ENCODE measurements at regions not wholly inside any gene's neighbourhood (a gene's known extent, or its start where the extent isn't known, plus 50 kb on each side); places are given as distances from the start of the nearest gene placed in this dataset.
"Not testable (repeated sequence)": the region's sequence is repeated elsewhere in the genome, so short reads cannot be mapped to it uniquely, and the experiment has no call there.

DNA sequence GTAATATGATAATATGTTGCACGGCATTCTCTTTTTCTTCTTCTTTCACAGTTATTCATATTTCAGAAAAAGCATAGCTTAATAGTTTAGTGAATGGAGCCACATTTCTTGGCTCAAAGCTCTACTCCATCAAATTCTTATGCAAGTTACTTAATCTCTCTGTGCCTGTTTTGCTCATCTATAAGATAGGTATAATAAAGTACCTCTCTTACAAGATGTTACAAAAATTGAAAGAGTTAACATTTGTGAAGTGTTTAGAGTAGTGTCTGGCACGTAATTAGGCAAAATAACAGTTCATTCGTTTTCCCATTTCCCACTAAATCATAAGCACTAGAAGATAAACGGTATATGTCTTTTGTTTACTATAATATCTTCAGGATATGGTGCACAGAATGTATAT lies 1304.4 kb upstream of the EYS start:
- DNase-seq (ENCODE audit: insufficient read length, low spot score) (no peak), FAIRE-seq (no peak)

DNA sequence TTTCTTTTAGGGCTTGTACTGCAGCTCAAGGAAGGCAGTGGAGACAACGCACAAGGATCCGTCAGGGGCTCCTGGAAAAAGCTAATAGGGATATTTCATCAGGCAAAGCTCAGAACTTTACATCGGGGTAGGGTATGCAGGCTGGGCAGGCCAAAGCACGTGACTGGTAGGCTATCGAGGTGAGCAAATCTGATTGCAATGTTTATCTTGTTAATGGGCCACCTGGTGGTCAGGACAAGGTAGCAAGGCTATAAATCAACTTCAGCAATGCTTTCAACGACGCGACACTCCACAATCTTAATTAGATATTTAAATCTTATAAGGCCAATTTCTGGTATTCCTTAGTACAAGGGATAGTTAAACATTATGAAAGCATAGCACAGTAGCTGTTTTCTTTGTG lies 1302.8 kb upstream of the EYS start:
- no peak for FAIRE-seq
- DNase-seq (ENCODE audit: insufficient read length, low spot score): no peak

DNA sequence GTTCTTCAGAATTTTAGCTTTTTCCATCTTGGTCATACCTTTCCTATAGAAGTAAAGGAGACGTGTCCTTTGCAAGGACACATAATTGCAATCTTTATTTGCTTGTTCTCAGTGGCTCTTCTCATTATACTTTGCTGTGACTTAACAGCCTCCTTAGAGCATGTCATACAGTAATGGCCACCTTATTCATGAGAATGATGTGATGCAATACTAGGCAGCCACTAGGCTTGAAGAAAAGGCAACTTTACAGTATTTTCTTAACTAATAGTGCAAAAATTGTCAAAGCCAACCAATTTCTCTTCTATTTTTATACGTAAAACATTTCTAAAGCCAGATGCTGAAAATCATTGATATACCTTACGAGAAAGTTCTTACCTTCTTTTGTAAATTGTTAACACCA lies 1296.8 kb upstream of the EYS start:
- DNase-seq (ENCODE audit: insufficient read length, low spot score) (no peak), FAIRE-seq (no peak)

DNA sequence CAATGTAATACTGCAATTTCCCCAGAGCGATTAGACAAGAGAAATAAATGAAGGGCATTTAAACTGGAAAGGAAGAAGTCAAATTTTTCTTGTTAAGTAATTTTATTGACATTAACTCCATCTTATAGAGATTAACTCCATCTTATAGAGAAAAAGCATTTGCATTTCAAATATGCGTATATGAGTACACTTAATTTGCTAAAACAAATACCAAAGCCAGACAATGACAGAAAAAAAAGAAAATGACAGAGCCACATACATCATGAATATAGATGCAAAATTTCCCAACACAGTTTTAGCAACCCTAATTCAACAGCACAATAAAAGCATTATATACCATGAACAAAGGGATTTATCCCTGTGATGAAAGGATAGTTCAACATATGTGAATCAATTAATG lies 1293.1 kb upstream of the EYS start:
- no peak for FAIRE-seq
- no peak for DNase-seq (ENCODE audit: insufficient read length, low spot score)

DNA sequence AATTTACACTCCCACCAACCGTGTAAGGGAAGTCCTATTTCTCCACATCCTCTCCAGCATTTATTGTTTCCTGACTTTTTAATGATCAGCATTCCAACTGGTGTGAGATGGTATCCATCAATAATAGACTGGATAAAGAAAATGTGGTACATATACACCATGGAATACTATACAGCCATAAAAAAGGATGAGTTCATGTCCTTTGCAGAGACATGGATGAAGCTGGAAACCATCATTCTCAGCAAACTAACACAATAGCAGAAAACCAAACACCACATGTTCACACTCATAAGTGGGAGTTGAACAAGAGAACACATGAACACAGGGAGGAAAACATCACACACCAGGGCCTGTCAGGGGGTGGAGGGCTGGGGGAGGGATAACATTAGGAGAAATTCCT lies 1290.6 kb upstream of the EYS start:
- not testable (repeated sequence) for DNase-seq (ENCODE audit: insufficient read length, low spot score); FAIRE-seq

DNA sequence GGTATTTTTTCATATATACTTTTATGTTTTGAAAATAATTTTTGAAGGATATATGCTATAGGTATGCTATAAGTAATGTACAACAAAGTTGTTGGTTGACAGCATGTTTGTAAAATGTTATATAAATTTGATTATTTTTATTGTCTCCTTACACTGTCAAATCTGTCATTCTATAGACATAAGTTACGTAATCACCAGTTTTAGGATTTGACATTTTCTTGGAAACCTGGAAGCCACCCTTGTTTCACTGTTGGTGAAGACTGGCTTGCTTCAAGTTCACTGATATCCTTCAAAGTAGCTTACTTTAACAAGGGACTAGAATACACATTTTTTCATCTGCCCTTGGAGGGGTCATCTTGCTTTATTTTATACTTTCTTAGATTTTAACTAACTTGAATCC lies 1288.6 kb upstream of the EYS start:
- FAIRE-seq: no peak
- no peak for DNase-seq (ENCODE audit: insufficient read length, low spot score)

DNA sequence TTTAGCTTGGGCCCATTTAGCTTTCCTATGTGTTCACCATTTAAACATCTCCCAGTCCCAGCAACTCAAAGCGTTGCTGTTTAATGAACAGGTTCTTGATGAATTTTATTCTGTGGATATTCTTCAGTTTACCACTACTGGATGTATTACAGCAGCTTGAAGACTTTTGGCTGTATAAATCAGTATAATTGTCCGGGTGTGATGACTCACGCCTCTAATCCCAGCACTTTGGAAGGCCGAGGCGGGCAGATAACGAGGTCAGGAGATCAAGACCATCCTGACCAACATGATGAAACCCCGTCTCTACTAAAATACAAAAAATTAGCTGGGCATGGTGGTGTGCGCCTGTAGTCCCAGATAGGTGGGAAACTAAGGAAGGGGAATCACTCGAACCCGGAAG lies 1286.7 kb upstream of the EYS start:
- not testable (repeated sequence) for DNase-seq (ENCODE audit: insufficient read length, low spot score); FAIRE-seq

DNA sequence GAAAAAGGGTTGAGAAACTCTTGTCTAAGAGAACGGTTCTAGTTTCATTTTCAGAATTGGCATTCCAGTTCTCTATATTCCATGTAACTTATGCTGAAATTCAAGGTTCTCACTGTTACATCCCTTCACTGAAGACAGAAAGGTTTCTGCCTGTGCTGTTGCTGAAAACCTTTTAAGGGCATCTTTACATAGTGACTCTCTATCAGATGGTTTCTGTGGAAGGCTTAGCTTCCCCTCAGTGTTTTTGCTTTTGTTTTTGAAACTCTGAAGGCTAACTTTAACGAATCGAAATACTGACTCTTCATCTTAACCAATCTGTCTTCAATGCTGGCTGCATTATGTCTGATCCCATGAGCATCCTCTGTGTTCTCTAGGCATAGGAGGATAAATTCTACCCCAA lies 1286.2 kb upstream of the EYS start:
- no peak for DNase-seq (ENCODE audit: insufficient read length, low spot score)
- no peak for FAIRE-seq

DNA sequence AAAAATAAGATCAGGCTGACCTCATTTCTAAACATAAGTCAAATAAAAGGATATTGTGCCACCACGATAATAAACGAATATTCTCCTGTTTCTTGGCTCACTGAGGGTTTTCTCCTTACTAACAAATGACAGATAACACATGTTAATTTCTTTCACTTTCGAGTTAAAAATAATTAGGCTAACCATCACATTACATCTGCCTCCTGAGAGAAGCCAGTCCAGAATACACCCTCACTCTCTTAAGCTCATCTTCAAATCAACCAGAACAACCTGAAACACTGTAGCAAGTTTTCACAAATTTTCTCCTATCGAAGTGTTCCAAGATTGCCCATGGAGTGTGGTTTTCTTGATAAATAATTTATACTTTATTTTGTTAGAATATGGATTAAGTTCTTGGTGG lies 1285.6 kb upstream of the EYS start:
- no peak for FAIRE-seq

DNA sequence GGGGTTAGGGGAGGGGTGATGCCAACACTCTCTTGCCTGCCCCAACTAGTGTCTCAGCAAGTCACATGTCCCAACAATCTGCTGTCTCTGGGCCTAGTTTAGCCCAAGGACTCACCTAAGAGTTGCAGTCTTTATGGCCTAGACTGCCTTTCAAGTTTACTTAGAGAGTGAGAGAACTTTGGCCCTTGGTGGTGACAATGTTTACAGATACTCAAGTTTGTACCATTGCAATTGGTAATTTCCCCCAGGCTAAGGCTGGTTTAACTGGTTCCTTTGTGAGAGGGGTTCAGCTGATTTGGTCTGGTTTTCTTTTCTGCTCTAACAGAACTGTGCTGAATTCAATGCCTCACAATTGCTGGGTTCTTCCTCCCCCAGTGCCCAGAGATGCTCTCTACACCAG lies 1279.9 kb upstream of the EYS start:
- FAIRE-seq: no peak

More for the DNA sequence above, 1285.6 kb upstream of the EYS start:
- no peak for DNase-seq (ENCODE audit: insufficient read length, low spot score)

DNA sequence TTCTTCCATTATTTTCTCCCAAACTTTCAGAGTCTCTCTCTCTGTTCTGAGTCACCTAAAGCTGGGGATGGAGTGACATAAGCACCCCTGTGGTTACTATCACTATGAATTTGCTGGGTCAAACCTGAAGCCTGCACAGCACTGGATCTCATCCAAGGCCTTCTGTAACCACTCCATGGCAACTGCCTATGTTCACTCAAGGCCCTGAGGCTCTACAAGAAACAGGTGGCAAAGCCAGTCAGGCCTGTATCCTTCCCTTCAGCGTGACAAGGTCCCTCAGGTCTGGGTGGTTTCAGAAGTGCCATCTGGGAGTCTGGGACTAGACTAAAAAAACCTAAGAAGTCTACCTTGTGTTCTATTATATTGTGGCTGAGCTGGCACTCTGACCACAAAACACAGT lies 1278.8 kb upstream of the EYS start:
- FAIRE-seq (no peak), DNase-seq (ENCODE audit: insufficient read length, low spot score) (no peak)

More for the DNA sequence above, 1279.9 kb upstream of the EYS start:
- no peak for DNase-seq (ENCODE audit: insufficient read length, low spot score)

DNA sequence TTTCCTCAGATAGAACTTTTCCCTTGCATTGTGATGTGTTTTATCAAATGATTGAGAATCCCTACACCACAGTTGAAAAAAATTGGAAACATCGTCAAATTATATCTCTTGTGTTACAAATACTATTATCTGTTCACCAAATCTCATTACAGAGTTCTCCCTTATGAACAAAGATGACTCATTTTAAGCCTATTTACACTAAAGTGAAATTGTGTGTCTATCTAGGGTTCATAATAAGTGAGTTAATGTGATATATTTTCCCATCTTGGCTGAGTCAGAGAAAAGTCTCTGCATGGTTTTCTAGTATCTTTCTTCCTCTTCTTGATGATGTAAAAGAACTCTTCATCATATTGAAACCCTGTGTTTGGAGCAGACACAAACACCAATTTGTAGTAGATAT lies 1263.3 kb upstream of the EYS start:
- FAIRE-seq (no peak), DNase-seq (ENCODE audit: insufficient read length, low spot score) (no peak)

DNA sequence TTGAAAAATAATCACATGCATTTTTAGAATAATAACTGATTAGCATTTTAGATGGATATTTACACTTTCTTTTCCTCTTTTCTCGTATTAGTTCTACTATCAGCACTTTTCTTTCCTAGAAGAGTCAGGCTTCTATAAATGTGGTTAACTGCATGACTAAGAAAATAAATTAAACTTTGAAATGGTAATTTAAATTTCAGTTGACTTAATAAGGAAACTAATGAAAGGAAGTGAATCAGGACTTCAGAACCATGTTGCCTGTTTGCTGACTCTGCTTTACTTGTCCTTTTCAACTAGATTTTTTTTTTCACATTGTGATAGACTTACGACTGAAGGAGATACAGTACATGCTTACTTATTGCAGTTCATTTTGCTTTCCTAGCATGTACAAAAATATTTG lies 1258.2 kb upstream of the EYS start:
- DNase-seq (ENCODE audit: insufficient read length, low spot score) (no peak), FAIRE-seq (no peak)

DNA sequence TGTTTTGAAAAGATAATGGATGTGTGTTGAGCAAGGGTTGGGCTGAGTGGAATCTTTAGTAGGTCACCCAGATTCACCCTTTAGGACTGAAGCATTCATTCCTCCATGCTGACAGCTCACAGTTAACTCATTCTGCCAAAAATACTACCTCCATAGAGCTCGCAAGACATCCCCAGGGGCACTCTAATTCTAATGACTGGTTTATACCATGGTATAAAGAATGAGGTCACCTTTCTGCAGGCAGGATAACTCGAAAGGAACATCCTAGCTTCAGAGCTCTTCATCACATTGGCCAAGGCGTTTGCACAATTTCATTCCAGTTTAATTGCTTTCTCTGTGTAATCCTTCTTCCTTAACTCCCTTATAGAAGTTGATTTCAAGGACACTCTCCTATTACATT lies 1257.2 kb upstream of the EYS start:
- no peak for FAIRE-seq
- DNase-seq (ENCODE audit: insufficient read length, low spot score): no peak

DNA sequence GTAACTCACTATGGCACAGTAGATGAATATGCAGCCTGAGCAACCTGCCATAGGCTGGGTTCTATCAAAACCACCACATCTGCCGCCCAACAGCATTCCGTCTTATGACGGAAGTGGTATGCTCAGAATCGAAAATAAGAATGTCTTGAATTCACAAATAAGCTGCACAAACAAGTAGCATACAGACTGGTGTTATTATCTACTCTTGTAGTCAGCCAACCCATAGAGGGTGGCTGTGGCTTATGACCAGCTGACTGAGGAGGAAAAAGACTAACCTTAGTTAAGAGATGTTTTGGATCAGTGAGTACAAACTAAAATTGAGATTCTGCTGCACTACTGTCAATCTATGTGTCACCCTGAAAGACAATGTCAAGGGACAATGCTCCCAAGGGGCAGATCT lies 1255.1 kb upstream of the EYS start:
- no peak for DNase-seq (ENCODE audit: insufficient read length, low spot score)
- no peak for FAIRE-seq

DNA sequence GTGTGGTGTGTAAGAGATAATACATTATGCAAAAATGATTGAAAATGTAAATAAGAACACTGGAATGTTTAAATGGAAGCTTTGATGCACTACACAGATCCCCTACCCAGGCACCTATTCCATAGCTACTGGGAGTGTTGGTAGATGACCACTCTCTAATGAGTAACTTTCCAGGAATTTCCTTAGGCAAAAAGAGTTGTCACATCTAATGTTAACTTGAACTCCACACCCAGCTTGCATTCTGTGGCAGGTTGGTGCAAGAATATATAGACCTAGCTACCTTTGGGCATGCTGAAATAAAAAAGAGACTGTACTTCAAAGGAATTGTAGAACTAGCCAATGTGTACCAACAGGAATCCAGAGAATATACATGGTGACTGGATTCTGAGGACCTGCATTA lies 1254.2 kb upstream of the EYS start:
- FAIRE-seq: no peak
- no peak for DNase-seq (ENCODE audit: insufficient read length, low spot score)

DNA sequence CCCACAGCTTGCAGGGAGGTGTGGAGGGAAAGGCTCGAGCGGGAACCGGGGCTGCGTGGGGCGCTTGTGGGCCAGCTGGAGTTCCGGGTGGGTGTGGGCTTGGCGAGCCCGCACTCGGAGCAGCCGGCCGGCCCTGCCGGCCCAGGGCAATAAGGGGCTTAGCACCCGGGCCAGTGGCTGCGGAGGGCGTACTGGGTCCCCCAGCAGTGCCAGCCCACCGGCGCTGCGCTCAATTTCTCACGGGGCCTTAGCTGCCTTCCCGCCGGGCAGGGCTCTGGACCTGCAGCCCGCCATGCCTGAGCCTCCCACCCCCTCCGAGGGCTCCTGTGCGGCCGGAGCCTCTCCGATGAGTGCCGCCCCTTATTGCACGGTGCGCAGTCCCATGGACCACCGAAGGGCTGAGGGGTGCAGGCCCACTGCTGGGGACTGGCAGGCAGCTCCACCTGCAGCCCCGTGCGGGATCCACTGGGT lies 1242.2 kb upstream of the EYS start:
- FAIRE-seq: no peak

DNA sequence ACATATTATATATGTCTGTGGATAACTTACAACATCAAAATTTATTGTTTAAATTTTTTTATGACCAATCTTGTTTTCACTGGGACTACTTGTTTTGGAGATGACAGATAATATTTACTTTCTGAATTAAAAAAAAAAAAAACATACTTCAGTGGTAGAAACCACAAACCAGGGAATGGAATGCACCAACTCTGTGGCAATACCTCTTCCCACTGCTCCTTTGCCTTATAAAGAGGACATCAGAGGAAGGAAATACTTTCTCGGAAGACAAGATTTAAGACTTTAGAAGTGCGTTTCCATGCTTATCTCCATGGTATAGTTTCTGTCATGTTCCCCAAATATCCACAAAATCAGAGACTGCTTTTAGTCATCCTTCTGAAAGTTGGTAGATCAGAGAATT lies 1241.1 kb upstream of the EYS start:
- FAIRE-seq (no peak), DNase-seq (ENCODE audit: insufficient read length, low spot score) (peak; percentile 50)

More for the DNA sequence above, 1242.2 kb upstream of the EYS start:
- DNase-seq (ENCODE audit: insufficient read length, low spot score): no peak

DNA sequence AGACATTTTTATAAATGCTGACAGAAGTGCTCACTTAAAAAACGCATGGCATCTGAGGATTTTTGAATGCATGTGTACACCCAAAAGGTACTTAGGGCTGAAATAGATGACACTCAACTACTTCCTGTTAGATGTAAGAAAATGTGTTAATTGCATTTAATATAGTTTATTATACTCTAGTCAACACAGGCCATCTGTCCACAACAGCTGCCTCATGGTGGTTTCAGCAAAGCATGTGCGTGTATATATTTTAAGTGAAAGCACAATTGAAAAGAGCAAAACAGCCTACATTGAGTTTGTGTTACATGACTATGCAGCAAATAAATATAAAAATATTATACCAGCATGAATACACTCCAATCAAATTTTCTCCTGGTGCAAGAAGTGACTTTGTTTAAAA lies 1233.0 kb upstream of the EYS start:
- DNase-seq (ENCODE audit: insufficient read length, low spot score) (no peak), FAIRE-seq (no peak)

DNA sequence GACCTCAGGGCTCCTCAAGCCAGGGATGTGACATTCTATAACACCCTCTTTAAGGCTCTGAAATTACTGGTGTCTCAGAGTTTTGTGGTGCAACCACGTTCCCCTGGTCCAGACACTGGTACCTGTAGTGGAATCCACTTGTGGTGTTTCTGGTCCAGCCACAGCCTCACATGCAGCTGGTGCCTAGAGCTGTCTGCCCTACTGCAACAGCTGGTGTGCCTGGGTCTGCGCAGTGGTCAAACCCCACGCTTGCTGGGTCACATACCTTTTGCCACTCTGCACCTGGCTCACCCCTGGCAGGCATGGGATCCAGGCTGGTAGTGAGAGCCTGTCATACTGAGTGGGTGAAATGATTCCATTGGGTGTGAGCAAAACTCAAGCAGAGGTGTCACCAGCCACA lies 1230.2 kb upstream of the EYS start:
- no peak for FAIRE-seq

DNA sequence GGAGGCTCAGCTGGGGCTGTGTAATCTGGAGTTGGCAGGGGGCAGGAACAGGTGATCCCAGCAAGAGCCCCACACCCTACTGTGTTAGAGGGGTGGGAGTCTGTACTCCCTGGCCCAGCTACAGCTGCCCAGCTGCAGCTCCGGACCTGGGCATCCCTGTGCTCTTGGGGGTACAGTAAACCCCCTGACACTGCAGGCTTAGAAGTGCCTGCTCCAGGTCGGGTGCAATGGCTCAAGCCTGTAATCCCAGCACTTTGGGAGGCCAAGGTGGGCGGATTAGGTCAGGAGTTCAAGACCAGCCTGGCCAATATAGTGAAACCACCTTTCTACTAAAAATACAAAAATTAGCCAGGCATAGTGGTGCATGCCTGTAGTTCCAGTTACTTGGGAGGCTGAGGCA lies 1228.6 kb upstream of the EYS start:
- no peak for DNase-seq (ENCODE audit: insufficient read length, low spot score)

More for the DNA sequence above, 1230.2 kb upstream of the EYS start:
- no peak for DNase-seq (ENCODE audit: insufficient read length, low spot score)

DNA sequence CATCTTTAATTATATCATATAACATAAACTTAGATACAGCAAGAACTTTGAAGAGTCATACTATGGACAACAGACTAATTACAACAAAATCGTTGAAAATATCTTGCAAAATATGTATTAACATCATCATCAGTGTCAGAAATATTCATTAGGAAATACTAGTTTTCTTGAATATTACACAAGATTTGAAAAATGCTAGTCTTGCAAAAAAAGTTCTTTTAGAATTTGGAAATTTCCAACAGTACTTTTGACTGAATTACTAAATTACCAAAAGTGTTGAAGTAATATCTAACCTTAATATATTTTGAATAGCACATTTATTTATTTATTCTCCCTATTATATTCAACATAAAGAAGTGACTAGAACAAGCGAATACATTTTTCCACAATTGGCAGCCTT lies 1224.8 kb upstream of the EYS start:
- DNase-seq (ENCODE audit: insufficient read length, low spot score) (no peak), FAIRE-seq (no peak)

More for the DNA sequence above, 1228.6 kb upstream of the EYS start:
- FAIRE-seq: no peak

DNA sequence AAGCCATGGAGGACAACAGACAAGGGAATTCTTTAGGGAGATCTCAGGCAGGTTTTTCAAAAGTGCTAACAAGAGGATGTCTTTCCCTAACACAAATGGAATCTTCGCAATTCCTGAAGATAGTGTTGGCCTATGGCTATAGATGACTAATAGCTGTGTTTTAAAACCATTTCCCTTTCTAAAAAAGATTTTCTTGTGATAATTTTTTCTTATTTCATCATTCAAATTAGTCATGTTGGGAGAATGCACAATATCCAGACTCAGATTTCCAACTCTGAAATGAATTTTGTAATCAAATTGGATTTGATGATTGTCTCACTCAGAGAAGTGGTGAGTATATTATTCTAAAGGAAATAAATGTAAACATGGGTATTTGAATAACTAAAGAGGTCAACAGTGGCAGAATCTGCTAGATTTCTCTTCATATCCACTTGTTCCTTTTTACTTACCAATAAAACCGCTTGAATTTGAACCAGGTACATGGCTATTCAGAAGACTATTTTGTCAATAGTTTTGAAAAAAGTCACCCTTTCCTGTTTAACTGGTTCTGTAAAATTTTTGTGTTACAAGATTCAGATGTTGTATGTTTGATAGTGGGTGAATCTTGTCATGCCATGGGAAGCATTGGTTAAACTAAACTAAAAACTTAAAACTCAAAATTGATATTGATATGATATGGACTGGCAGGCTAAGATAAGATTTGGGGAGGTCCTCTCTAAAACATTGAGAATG lies 1223.7 kb upstream of the EYS start:
- FAIRE-seq: no peak

More for the DNA sequence above, 1223.7 kb upstream of the EYS start:
- DNase-seq (ENCODE audit: insufficient read length, low spot score): peak; percentile 36
